GM12878 (cell line): ENCODE measurements at regions not wholly inside any gene's neighbourhood (a gene's known extent, or its start where the extent isn't known, plus 50 kb on each side); places are given as distances from the start of the nearest gene placed in this dataset.

Source experiments
- ATAC-seq: fragments of 200-7000 bp; cut with Tn5 transposase; 3 replicates; pipeline ENCODE4 v1.9.1; 2020; ENCODE audit warnings: mild to moderate bottlenecking, moderate library complexity
- BruUV-seq: library from RNA; stranded (reverse); fragments of 400-500 nt; replicated peaks from 2 replicates; lab custom pipeline; 2021; lab: Mats Ljungman, UMichigan
- CTCF ChIA-PET: fragments of 300-600 bp; sonication (Branson Sonifier 250); formaldehyde crosslinking; extraction: SDS; loops from one replicate; lab custom pipeline; 2021; ENCODE audit warnings: inconsistent platforms; lab: Yijun Ruan, JAX
- POLR2A ChIA-PET: fragments of 350-600 bp; formaldehyde crosslinking; extraction: SDS; loops from one replicate; lab custom pipeline; 2021; ENCODE audit warnings: inconsistent platforms; lab: Charles Lee
- RAD21 ChIA-PET: fragments of 300-600 bp; sonication (Branson Sonifier 250); formaldehyde crosslinking; loops from one replicate; lab custom pipeline; 2023; ENCODE audit warnings: antibody characterized with exemption; ENCODE audit not compliant: unreplicated experiment; lab: Charles Lee
- SMC1A ChIA-PET: fragments of 300-600 bp; sonication (Branson Sonifier 250); formaldehyde crosslinking; loops from one replicate; lab custom pipeline; 2023; ENCODE audit not compliant: unreplicated experiment, uncharacterized antibody; lab: Charles Lee
- DNase-seq: peaks from one replicate; pipeline ENCODE4 v3.0.0-alpha.2; 2011; ENCODE audit warnings: low read depth, low spot score
- FAIRE-seq: peaks from 3 replicates; lab custom pipeline; 2011; peaks lifted over from hg19 to GRCh38; lab: Jason Lieb, UNC
- H2AFZ ChIP-seq: 2 replicates; pipeline ENCODE4 v1.6.0; 2011; ENCODE audit warnings: low read depth, low read length, control low read depth; ENCODE audit not compliant: control insufficient read depth
- H3K27ac ChIP-seq: 2 replicates; pipeline ENCODE4 v1.5.1; 2011; ENCODE audit warnings: control low read depth; ENCODE audit not compliant: control insufficient read depth, insufficient read depth
- H3K27me3 ChIP-seq, 2 experiments: replicated peaks in 1 of 2; 2 replicates each; pipeline versions ENCODE4 v1.6.0 to v1.6.1; 2011; ENCODE audit warnings: low read length in 1 of 2; ENCODE audit not compliant: control insufficient read depth in 2 of 2, insufficient read depth in 2 of 2
- H3K36me3 ChIP-seq, 2 experiments: 2 replicates each; pipeline ENCODE4 v1.5.1; 2011; ENCODE audit warnings: low read length in 1 of 2; ENCODE audit not compliant: control insufficient read depth in 2 of 2, insufficient read depth in 2 of 2
- H3K4me1 ChIP-seq: 2 replicates; pipeline ENCODE4 v1.6.1; 2011; ENCODE audit warnings: mild to moderate bottlenecking, low read length, moderate library complexity, mixed read lengths; ENCODE audit not compliant: control insufficient read depth, insufficient read depth
- H3K4me2 ChIP-seq: 2 replicates; pipeline ENCODE4 v1.6.0; 2011; ENCODE audit warnings: control low read depth; ENCODE audit not compliant: control insufficient read depth, insufficient read depth
- H3K4me3 ChIP-seq: fragments of 200-600 bp; sonication (generic); 2 replicates; pipeline ENCODE4 v1.5.1; 2016
- H3K79me2 ChIP-seq: 2 replicates; pipeline ENCODE4 v1.6.0; 2011; ENCODE audit warnings: low read length; ENCODE audit not compliant: control insufficient read depth, insufficient read depth
- H3K9ac ChIP-seq: 2 replicates; pipeline ENCODE4 v1.8.0; 2011; ENCODE audit warnings: low read length, control low read depth, mixed read lengths; ENCODE audit not compliant: control insufficient read depth, insufficient read depth
- H3K9me3 ChIP-seq: replicated peaks from 3 replicates; pipeline ENCODE4 v1.5.1; 2011; ENCODE audit warnings: mild to moderate bottlenecking, low read length; ENCODE audit not compliant: control insufficient read depth, insufficient read depth
- H4K20me1 ChIP-seq: 2 replicates; pipeline ENCODE4 v1.6.0; 2011; ENCODE audit not compliant: control insufficient read depth, insufficient read depth
- EGR1 ChIP-seq, 2 experiments: IDR thresholded peaks; 1 replicate in 1 of 2; 2 replicates in 1 of 2; pipeline ENCODE4 v1.6.1; 2011 to 2012; ENCODE audit warnings: low read depth in 2 of 2, low read length in 2 of 2, borderline replicate concordance in 1 of 2, mild to moderate bottlenecking in 1 of 2, moderate library complexity in 1 of 2
- NFYA ChIP-seq: IDR thresholded peaks from 2 replicates; pipeline ENCODE4 v1.6.1; 2011; ENCODE audit warnings: low read depth, mild to moderate bottlenecking, low read length, improper control_type of control experiment, borderline replicate concordance
- NFYB ChIP-seq: IDR thresholded peaks from 2 replicates; pipeline ENCODE4 v1.6.1; 2011; ENCODE audit warnings: low read depth, mild to moderate bottlenecking, low read length, improper control_type of control experiment, moderate library complexity; ENCODE audit not compliant: insufficient read depth
- RAD51 ChIP-seq: fragments of 450-650 bp; IDR thresholded peaks from 2 replicates; pipeline ENCODE4 v1.6.1; 2016; ENCODE audit warnings: moderate library complexity, mild to moderate bottlenecking, inconsistent platforms
- SKIL ChIP-seq: fragments of 450-650 bp; IDR thresholded peaks from 2 replicates; pipeline ENCODE4 v1.6.1; 2017; ENCODE audit warnings: mild to moderate bottlenecking, low read depth, inconsistent platforms; ENCODE audit not compliant: poor library complexity, severe bottlenecking
- ZNF592 ChIP-seq: fragments of 450-650 bp; IDR thresholded peaks from 2 replicates; pipeline ENCODE4 v1.6.1; 2017; ENCODE audit warnings: mild to moderate bottlenecking, moderate library complexity
- WGBS: methylation state at CpG from one replicate; pipeline ENCODE4 v1.1.6; 2016; ENCODE audit warnings: low lambda C conversion rate; ENCODE audit not compliant: insufficient replicate concordance, insufficient coverage; ENCODE audit errors: missing lambda C conversion rate; 5-methylcytosine and 5-hydroxymethylcytosine counted together
- in situ Hi-C: fragments of 300-500 bp; cut with MboI; formaldehyde crosslinking; loops from 9 replicates; pipeline ENCODE4 v1.14.3; 2018; ENCODE audit warnings: mixed read lengths
- intact Hi-C: fragments of 100-400 bp; cut with micrococcal nuclease; formaldehyde crosslinking; loops from one replicate; pipeline ENCODE4 v1.14.2; 2022; ENCODE audit not compliant: unreplicated experiment

- WGBS, result 44% methylated on average over 1 of the region's 1 CpG
- SMC1A ChIA-PET, result interaction anchor here (0.6 kb wide), 1 partner anchor 142 kb away, joined by 3 read pairs; no protein-coding TSS in a partner anchor
- H3K4me2 ChIP-seq, result no peak overlapping the region
- intact Hi-C loops (no loop called here), in situ Hi-C loops (no loop called here)
- peaks cover 4% of the 10 kb centered on the region for H3K4me1 ChIP-seq
- POLR2A ChIA-PET, result no interaction called here
- RAD21 ChIA-PET, result interaction anchor here (0.6 to 1.8 kb wide), 2 partner anchors 13 to 380 kb away, joined by 3 to 5 read pairs; no protein-coding TSS in a partner anchor
- DNase-seq (no peak), FAIRE-seq (no peak), ATAC-seq (no peak)
- no peak overlapping the region for H3K27ac ChIP-seq
- no TSS peak for BruUV-seq
- H3K27me3 ChIP-seq, result no peaks in the 10 kb centered on the region
- no peaks in the 10 kb centered on the region for H4K20me1 ChIP-seq
- no peak for TF ChIP-seq NFYA
- no peak for TF ChIP-seq RAD51
- no peak for TF ChIP-seq SKIL
- TF ChIP-seq EGR1 (IDR thresholded peaks at IDR 0.05; ENCODE audit: borderline replicate concordance in 1 of 2, low read depth in 2 of 2, low read length in 2 of 2), result no peak
- H2AFZ ChIP-seq, result no peak overlapping the region
- no peak overlapping the region for H3K9ac ChIP-seq
- no peak overlapping the region for H3K4me3 ChIP-seq
- CTCF ChIA-PET, result interaction anchor here (2.3 kb wide), 1 partner anchor 14 kb away, joined by 9 read pairs; no protein-coding TSS in a partner anchor
- no peaks in the 10 kb centered on the region for H3K36me3 ChIP-seq
- H3K9me3 ChIP-seq, result no peaks in the 10 kb centered on the region
- no peaks in the 10 kb centered on the region for H3K79me2 ChIP-seq
Observed at GRCh38 chr15:35302334-35302733, 217.2 kb upstream of the NANOGP8 start.

- intact Hi-C loops, result no loop called here
- Histone ChIP-seq H3K4me1 (no peaks in the 10 kb centered on the region; the same call in 1 of the 2 replicates), H3K79me2 (no peaks in the 10 kb centered on the region), H3K4me2 (no peak overlapping the region), H3K36me3 (no peaks in the 10 kb centered on the region), H3K9ac (no peak overlapping the region), H3K4me3 (no peak overlapping the region), H3K27me3 (no peaks in the 10 kb centered on the region), H4K20me1 (no peaks in the 10 kb centered on the region), H3K9me3 (no peaks in the 10 kb centered on the region), H3K27ac (no peak overlapping the region), H2AFZ (no peak overlapping the region)
- no peak for FAIRE-seq
- SMC1A ChIA-PET, result interaction anchor here (0.6 to 0.7 kb wide), 2 partner anchors 13 to 143 kb away, joined by 3 to 4 read pairs; no protein-coding TSS in a partner anchor
- DNase-seq, result no peak
- RAD21 ChIA-PET, result interaction anchor here (1.1 kb wide), 1 partner anchor 12 kb away, joined by 3 read pairs; no protein-coding TSS in a partner anchor
- no peak for ATAC-seq
- CTCF ChIA-PET, result interaction anchor here (1.2 to 2.3 kb wide), 2 partner anchors 12 to 143 kb away, joined by 4 to 9 read pairs; no protein-coding TSS in a partner anchor
- in situ Hi-C loops, result no loop called here
- 17% methylated on average over 2 of the region's 2 CpGs for WGBS
- BruUV-seq, result no TSS peak
- POLR2A ChIA-PET, result no interaction called here
- TF ChIP-seq ZNF592, result no peak
- TF ChIP-seq NFYB, result no peak
- no peak for TF ChIP-seq SKIL
Observed at GRCh38 chr15:35301088-35301487, 216.0 kb upstream of the NANOGP8 start.
